Parathyroid adenoma (tissue), 2 donors: ENCODE measurements at regions not wholly inside any gene's neighbourhood (a gene's known extent, or its start where the extent isn't known, plus 50 kb on each side); places are given as distances from the start of the nearest gene placed in this dataset.

Source experiments
- H2AFZ ChIP-seq: fragments of 300-600 bp; sonication (generic); one replicate; pipeline ENCODE4 v1.7.0; 2017; ENCODE audit warnings: antibody characterized with exemption, mild to moderate bottlenecking
- H3K27ac ChIP-seq: fragments of 300-600 bp; sonication (generic); one replicate; pipeline ENCODE4 v1.7.0; 2017
- H3K27me3 ChIP-seq: fragments of 300-600 bp; sonication (generic); one replicate; pipeline ENCODE4 v1.7.0; 2017; ENCODE audit warnings: low read length; ENCODE audit not compliant: control insufficient read depth, insufficient read depth
- H3K36me3 ChIP-seq: fragments of 300-600 bp; sonication (generic); one replicate; pipeline ENCODE4 v1.7.0; 2017; ENCODE audit warnings: low read length; ENCODE audit not compliant: control insufficient read depth, insufficient read depth
- H3K4me1 ChIP-seq: fragments of 300-600 bp; sonication (generic); one replicate; pipeline ENCODE4 v1.7.0; 2017; ENCODE audit warnings: control low read depth
- H3K4me2 ChIP-seq: fragments of 300-600 bp; sonication (generic); one replicate; pipeline ENCODE4 v1.7.0; 2017; ENCODE audit warnings: low read length
- H3K4me3 ChIP-seq: fragments of 300-600 bp; sonication (generic); one replicate; pipeline ENCODE4 v1.7.0; 2017; ENCODE audit warnings: low read depth, low read length
- H3K79me2 ChIP-seq: fragments of 300-600 bp; sonication (generic); one replicate; pipeline ENCODE4 v1.7.0; 2017; ENCODE audit warnings: control low read depth
- H3K9ac ChIP-seq: fragments of 300-600 bp; sonication (generic); one replicate; pipeline ENCODE4 v1.7.0; 2017; ENCODE audit warnings: mild to moderate bottlenecking
- H3K9me3 ChIP-seq: fragments of 300-600 bp; sonication (generic); one replicate; pipeline ENCODE4 v1.7.0; 2017; ENCODE audit warnings: low read length; ENCODE audit not compliant: control insufficient read depth
- CTCF ChIP-seq: fragments of 300-600 bp; sonication (generic); IDR thresholded peaks from one replicate; pipeline ENCODE4 v1.7.0; 2017; ENCODE audit warnings: antibody characterized with exemption, mild to moderate bottlenecking
- donor health status: primary hyperparathyroidism.

- no peak overlapping the region for H3K27ac ChIP-seq
- no peaks in the 10 kb centered on the region for H3K36me3 ChIP-seq
- H3K4me2 ChIP-seq: no peak overlapping the region
- no peaks in the 10 kb centered on the region for H3K4me1 ChIP-seq
- H3K27me3 ChIP-seq: no peaks in the 10 kb centered on the region
- no peak overlapping the region for H2AFZ ChIP-seq
- H3K4me3 ChIP-seq: no peak overlapping the region
- no peak overlapping the region for H3K9ac ChIP-seq
- H3K9me3 ChIP-seq: no peaks in the 10 kb centered on the region
- no peaks in the 10 kb centered on the region for H3K79me2 ChIP-seq
- TF ChIP-seq CTCF: no peak
These were observed 80.0 kb downstream of the METRNL start for GRCh38 chr17:83159204-83160049.

GRCh38 chr17:83160443-83161297 is 81.3 kb downstream of the METRNL start:
- Histone ChIP-seq H3K27me3 (no peaks in the 10 kb centered on the region), H2AFZ (no peak overlapping the region), H3K27ac (no peak overlapping the region)

GRCh38 chr17:83161298-83162034 is 82.1 kb downstream of the METRNL start:
- H2AFZ ChIP-seq: no peak overlapping the region
- H3K4me2 ChIP-seq: no peak overlapping the region
- H3K79me2 ChIP-seq: no peaks in the 10 kb centered on the region
- H3K27me3 ChIP-seq: no peaks in the 10 kb centered on the region
- H3K4me3 ChIP-seq: no peak overlapping the region
- no peaks in the 10 kb centered on the region for H3K4me1 ChIP-seq
- H3K9me3 ChIP-seq: no peaks in the 10 kb centered on the region
- TF ChIP-seq CTCF: no peak
- no peaks in the 10 kb centered on the region for H3K36me3 ChIP-seq
- no peak overlapping the region for H3K27ac ChIP-seq
- no peak overlapping the region for H3K9ac ChIP-seq

More at GRCh38 chr17:83160443-83161297, 81.3 kb downstream of the METRNL start:
- no peak for TF ChIP-seq CTCF
- Histone ChIP-seq H3K4me1 (no peaks in the 10 kb centered on the region), H3K36me3 (no peaks in the 10 kb centered on the region), H3K9me3 (no peaks in the 10 kb centered on the region), H3K9ac (no peak overlapping the region), H3K79me2 (no peaks in the 10 kb centered on the region), H3K4me3 (no peak overlapping the region), H3K4me2 (no peak overlapping the region)

GRCh38 chr17:83162035-83162745 is 82.8 kb downstream of the METRNL start:
- no peaks in the 10 kb centered on the region for H3K27me3 ChIP-seq
- no peak overlapping the region for H3K9ac ChIP-seq
- no peak overlapping the region for H3K4me3 ChIP-seq
- H2AFZ ChIP-seq: no peak overlapping the region
- no peaks in the 10 kb centered on the region for H3K4me1 ChIP-seq
- H3K9me3 ChIP-seq: no peaks in the 10 kb centered on the region
- no peak for TF ChIP-seq CTCF
- no peak overlapping the region for H3K27ac ChIP-seq
- no peaks in the 10 kb centered on the region for H3K36me3 ChIP-seq
- no peaks in the 10 kb centered on the region for H3K79me2 ChIP-seq
- H3K4me2 ChIP-seq: no peak overlapping the region
